ENCODE measurements at regions not wholly inside any gene's neighbourhood (a gene's known extent, or its start where the extent isn't known, plus 50 kb on each side); places are given as distances from the start of the nearest gene placed in this dataset.
A peak's percentile ranks its signal among the peaks of the same experiment; 100 is the strongest.
"Not testable (repeated sequence)": the region's sequence is repeated elsewhere in the genome, so short reads cannot be mapped to it uniquely, and the experiment has no call there.

GRCh38 chr11:129726179-129726578 is 89.5 kb upstream of the TMEM45B start:
- no peak for DNase-seq (ENCODE audit: low read depth)

- no peak for DNase-seq (ENCODE audit: low read depth)
Measured at GRCh38 chr11:129728581-129728980, 87.1 kb upstream of the TMEM45B start.

- no peak for DNase-seq (ENCODE audit: low read depth)
Measured at GRCh38 chr11:129729216-129729615, 86.4 kb upstream of the TMEM45B start.

- no peak for DNase-seq (ENCODE audit: low read depth)
Measured at GRCh38 chr11:129729823-129730222, 85.8 kb upstream of the TMEM45B start.

GRCh38 chr11:129731316-129731715 is 84.3 kb upstream of the TMEM45B start:
- DNase-seq (ENCODE audit: low read depth), result no peak

- DNase-seq (ENCODE audit: low read depth), result no peak
Measured at GRCh38 chr11:129732941-129733340, 82.7 kb upstream of the TMEM45B start.

- DNase-seq (ENCODE audit: low read depth), result no peak
Measured at GRCh38 chr11:129733384-129733783, 82.3 kb upstream of the TMEM45B start.

GRCh38 chr11:129733981-129734380 is 81.7 kb upstream of the TMEM45B start:
- no peak for DNase-seq (ENCODE audit: low read depth)

GRCh38 chr11:129734654-129735053 is 81.0 kb upstream of the TMEM45B start:
- DNase-seq (ENCODE audit: low read depth), result no peak

- DNase-seq (ENCODE audit: low read depth), result no peak
Measured at GRCh38 chr11:129737831-129738230, 77.8 kb upstream of the TMEM45B start.

GRCh38 chr11:129738242-129738641 is 77.4 kb upstream of the TMEM45B start:
- DNase-seq (ENCODE audit: low read depth), result no peak

- no peak for DNase-seq (ENCODE audit: low read depth)
Measured at GRCh38 chr11:129739339-129739738, 76.3 kb upstream of the TMEM45B start.

- no peak for DNase-seq (ENCODE audit: low read depth)
Measured at GRCh38 chr11:129740125-129740719, 75.4 kb upstream of the TMEM45B start.

GRCh38 chr11:129743112-129743815 is 72.4 kb upstream of the TMEM45B start:
- no peak for DNase-seq (ENCODE audit: low read depth)

- DNase-seq (ENCODE audit: low read depth), result no peak
Measured at GRCh38 chr11:129747071-129747470, 68.6 kb upstream of the TMEM45B start.

- DNase-seq (ENCODE audit: low read depth), result no peak
Measured at GRCh38 chr11:129749141-129749540, 66.5 kb upstream of the TMEM45B start.

GRCh38 chr11:129750343-129751292 is 65.0 kb upstream of the TMEM45B start:
- peak; percentile 48 for DNase-seq (ENCODE audit: low read depth)

- DNase-seq (ENCODE audit: low read depth), result no peak
Measured at GRCh38 chr11:129751511-129751910, 64.1 kb upstream of the TMEM45B start.

- not testable (repeated sequence) for DNase-seq (ENCODE audit: low read depth)
Measured at GRCh38 chr11:129763569-129763968, 52.1 kb upstream of the TMEM45B start.

GRCh38 chr11:129764204-129764603 is 51.4 kb upstream of the TMEM45B start:
- not testable (repeated sequence) for DNase-seq (ENCODE audit: low read depth)
